ENCODE measurements at regions not wholly inside any gene's neighbourhood (a gene's known extent, or its start where the extent isn't known, plus 50 kb on each side); places are given as distances from the start of the nearest gene placed in this dataset.

DNA sequence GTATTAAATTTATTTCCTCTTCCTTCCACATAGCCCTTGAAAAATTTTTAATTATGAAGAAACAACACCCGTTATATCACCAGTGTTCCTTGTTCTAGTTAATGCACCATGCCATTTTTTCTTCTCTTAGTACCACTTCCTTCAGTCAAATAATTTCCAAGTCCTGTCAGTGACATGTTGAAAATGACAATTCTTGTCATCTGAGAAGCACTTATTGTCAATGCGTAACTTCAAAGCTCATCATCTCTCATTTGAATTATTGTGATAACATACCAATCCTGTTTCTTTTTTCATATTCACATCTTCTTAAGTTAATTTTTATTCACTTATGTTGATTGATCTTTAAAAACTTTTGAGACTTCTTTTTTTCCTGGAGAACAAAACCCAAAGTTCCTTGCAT, 320.4 kb downstream of the ASXL3 start:
- TF ChIP-seq, protein P1, sequence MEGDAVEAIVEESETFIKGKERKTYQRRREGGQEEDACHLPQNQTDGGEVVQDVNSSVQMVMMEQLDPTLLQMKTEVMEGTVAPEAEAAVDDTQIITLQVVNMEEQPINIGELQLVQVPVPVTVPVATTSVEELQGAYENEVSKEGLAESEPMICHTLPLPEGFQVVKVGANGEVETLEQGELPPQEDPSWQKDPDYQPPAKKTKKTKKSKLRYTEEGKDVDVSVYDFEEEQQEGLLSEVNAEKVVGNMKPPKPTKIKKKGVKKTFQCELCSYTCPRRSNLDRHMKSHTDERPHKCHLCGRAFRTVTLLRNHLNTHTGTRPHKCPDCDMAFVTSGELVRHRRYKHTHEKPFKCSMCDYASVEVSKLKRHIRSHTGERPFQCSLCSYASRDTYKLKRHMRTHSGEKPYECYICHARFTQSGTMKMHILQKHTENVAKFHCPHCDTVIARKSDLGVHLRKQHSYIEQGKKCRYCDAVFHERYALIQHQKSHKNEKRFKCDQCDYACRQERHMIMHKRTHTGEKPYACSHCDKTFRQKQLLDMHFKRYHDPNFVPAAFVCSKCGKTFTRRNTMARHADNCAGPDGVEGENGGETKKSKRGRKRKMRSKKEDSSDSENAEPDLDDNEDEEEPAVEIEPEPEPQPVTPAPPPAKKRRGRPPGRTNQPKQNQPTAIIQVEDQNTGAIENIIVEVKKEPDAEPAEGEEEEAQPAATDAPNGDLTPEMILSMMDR (IDR thresholded peaks at IDR 0.05): no peak
- TF ChIP-seq, protein P2, sequence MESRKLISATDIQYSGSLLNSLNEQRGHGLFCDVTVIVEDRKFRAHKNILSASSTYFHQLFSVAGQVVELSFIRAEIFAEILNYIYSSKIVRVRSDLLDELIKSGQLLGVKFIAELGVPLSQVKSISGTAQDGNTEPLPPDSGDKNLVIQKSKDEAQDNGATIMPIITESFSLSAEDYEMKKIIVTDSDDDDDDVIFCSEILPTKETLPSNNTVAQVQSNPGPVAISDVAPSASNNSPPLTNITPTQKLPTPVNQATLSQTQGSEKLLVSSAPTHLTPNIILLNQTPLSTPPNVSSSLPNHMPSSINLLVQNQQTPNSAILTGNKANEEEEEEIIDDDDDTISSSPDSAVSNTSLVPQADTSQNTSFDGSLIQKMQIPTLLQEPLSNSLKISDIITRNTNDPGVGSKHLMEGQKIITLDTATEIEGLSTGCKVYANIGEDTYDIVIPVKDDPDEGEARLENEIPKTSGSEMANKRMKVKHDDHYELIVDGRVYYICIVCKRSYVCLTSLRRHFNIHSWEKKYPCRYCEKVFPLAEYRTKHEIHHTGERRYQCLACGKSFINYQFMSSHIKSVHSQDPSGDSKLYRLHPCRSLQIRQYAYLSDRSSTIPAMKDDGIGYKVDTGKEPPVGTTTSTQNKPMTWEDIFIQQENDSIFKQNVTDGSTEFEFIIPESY (IDR thresholded peaks at IDR 0.05; ENCODE audit: borderline replicate concordance, low read depth): no peak
- TF ChIP-seq TAF1 (IDR thresholded peaks at IDR 0.05; ENCODE audit: borderline replicate concordance, low read depth, low read length) (no peak), CHD2 (IDR thresholded peaks at IDR 0.05; ENCODE audit: low read length, partially characterized antibody) (no peak), FOXJ3 (CRISPR knock-in tag; IDR thresholded peaks at IDR 0.05) (no peak), SMC3 (IDR thresholded peaks at IDR 0.05; ENCODE audit: low read depth, low read length) (no peak), RAD21 (IDR thresholded peaks at IDR 0.05; ENCODE audit: low read length) (no peak)
- TF ChIP-seq, protein P3, sequence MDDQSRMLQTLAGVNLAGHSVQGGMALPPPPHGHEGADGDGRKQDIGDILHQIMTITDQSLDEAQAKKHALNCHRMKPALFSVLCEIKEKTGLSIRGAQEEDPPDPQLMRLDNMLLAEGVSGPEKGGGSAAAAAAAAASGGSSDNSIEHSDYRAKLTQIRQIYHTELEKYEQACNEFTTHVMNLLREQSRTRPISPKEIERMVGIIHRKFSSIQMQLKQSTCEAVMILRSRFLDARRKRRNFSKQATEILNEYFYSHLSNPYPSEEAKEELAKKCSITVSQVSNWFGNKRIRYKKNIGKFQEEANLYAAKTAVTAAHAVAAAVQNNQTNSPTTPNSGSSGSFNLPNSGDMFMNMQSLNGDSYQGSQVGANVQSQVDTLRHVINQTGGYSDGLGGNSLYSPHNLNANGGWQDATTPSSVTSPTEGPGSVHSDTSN (IDR thresholded peaks at IDR 0.05): no peak
- TF ChIP-seq, protein P4, sequence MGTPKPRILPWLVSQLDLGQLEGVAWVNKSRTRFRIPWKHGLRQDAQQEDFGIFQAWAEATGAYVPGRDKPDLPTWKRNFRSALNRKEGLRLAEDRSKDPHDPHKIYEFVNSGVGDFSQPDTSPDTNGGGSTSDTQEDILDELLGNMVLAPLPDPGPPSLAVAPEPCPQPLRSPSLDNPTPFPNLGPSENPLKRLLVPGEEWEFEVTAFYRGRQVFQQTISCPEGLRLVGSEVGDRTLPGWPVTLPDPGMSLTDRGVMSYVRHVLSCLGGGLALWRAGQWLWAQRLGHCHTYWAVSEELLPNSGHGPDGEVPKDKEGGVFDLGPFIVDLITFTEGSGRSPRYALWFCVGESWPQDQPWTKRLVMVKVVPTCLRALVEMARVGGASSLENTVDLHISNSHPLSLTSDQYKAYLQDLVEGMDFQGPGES (IDR thresholded peaks at IDR 0.05; ENCODE audit: low read depth, low read length): no peak
- TF ChIP-seq, protein P5, sequence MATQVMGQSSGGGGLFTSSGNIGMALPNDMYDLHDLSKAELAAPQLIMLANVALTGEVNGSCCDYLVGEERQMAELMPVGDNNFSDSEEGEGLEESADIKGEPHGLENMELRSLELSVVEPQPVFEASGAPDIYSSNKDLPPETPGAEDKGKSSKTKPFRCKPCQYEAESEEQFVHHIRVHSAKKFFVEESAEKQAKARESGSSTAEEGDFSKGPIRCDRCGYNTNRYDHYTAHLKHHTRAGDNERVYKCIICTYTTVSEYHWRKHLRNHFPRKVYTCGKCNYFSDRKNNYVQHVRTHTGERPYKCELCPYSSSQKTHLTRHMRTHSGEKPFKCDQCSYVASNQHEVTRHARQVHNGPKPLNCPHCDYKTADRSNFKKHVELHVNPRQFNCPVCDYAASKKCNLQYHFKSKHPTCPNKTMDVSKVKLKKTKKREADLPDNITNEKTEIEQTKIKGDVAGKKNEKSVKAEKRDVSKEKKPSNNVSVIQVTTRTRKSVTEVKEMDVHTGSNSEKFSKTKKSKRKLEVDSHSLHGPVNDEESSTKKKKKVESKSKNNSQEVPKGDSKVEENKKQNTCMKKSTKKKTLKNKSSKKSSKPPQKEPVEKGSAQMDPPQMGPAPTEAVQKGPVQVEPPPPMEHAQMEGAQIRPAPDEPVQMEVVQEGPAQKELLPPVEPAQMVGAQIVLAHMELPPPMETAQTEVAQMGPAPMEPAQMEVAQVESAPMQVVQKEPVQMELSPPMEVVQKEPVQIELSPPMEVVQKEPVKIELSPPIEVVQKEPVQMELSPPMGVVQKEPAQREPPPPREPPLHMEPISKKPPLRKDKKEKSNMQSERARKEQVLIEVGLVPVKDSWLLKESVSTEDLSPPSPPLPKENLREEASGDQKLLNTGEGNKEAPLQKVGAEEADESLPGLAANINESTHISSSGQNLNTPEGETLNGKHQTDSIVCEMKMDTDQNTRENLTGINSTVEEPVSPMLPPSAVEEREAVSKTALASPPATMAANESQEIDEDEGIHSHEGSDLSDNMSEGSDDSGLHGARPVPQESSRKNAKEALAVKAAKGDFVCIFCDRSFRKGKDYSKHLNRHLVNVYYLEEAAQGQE (IDR thresholded peaks at IDR 0.05; ENCODE audit: low read depth, low read length): no peak

Measured in SK-N-SH (cell line).